ENCODE measurements at regions not wholly inside any gene's neighbourhood (a gene's known extent, or its start where the extent isn't known, plus 50 kb on each side); places are given as distances from the start of the nearest gene placed in this dataset.
A peak's percentile ranks its signal among the peaks of the same experiment; 100 is the strongest.

- DNase-seq (ENCODE audit: low read depth in 2 of 2), result no peak
- Histone ChIP-seq H3K79me2 (ENCODE audit: control insufficient read depth, insufficient read depth, low read length) (no peaks in the 10 kb centered on the region), H4K20me1 (ENCODE audit: control insufficient read depth, extremely low read depth, insufficient read depth, low read length) (no peaks in the 10 kb centered on the region), H2AFZ (ENCODE audit: low read length) (no peak overlapping the region), H3K27ac (ENCODE audit: insufficient read depth, low read length) (no peak overlapping the region), H3K4me2 (ENCODE audit: extremely low read depth, insufficient read depth, low read length) (no peak overlapping the region), H3K9me3 (ENCODE audit: control insufficient read depth, insufficient read depth, low read depth, low read length) (no peaks in the 10 kb centered on the region), H3K36me3 (ENCODE audit: control insufficient read depth, insufficient read depth, low read length) (no peaks in the 10 kb centered on the region), H3K4me1 (ENCODE audit: control insufficient read depth, extremely low read depth, insufficient read depth, low read length) (no peaks in the 10 kb centered on the region), H3K27me3 (ENCODE audit: control insufficient read depth, insufficient read depth, low read length) (no peaks in the 10 kb centered on the region), H3K4me3 (replicated peaks in 1 of 4; ENCODE audit: control extremely low read depth in 1 of 4, insufficient read depth in 1 of 4, low read depth in 3 of 4, low read length in 4 of 4) (no peak overlapping the region), H3K9ac (ENCODE audit: insufficient read depth, low read length) (no peak overlapping the region)
- no peak for TF ChIP-seq CTCF (conservative IDR thresholded peaks at IDR 0.05 in 1 of 2, IDR thresholded peaks at IDR 0.05 in 1 of 2; ENCODE audit: low read depth in 1 of 2, low read length in 2 of 2)
- no peak for TF ChIP-seq EZH2 (IDR thresholded peaks at IDR 0.05; ENCODE audit: low read length, missing control alignments)
Measured at GRCh38 chr13:50334115-50334778, 319.0 kb downstream of the KCNRG start.

DNA sequence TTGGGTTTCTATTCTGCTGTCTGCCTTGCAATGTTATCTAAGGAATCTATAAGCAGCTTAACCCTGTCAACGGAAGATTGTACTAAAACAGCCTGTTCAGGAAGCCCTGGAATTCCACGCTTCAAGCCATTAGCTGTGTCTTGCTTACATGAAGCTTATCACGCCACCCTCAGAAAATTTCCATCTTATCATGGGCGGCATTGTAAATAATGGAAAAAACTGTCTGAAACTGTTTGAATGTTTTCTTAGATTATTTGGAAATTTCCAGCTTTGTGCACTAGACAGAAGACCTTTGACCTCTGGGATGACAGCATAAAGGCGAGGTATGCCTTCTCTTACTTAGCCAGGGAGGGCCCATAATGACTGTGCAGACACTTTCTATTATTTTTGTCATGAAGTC lies 319.7 kb downstream of the KCNRG start:
- Histone ChIP-seq H3K36me3 (ENCODE audit: control insufficient read depth, insufficient read depth, low read length) (no peaks in the 10 kb centered on the region), H2AFZ (ENCODE audit: low read length) (no peak overlapping the region), H3K4me2 (ENCODE audit: extremely low read depth, insufficient read depth, low read length) (no peak overlapping the region), H3K4me1 (ENCODE audit: control insufficient read depth, extremely low read depth, insufficient read depth, low read length) (no peaks in the 10 kb centered on the region), H3K4me3 (replicated peaks in 1 of 4; ENCODE audit: control extremely low read depth in 1 of 4, insufficient read depth in 1 of 4, low read depth in 3 of 4, low read length in 4 of 4) (no peak overlapping the region), H3K27me3 (ENCODE audit: control insufficient read depth, insufficient read depth, low read length) (no peaks in the 10 kb centered on the region), H3K9ac (ENCODE audit: insufficient read depth, low read length) (no peak overlapping the region), H3K79me2 (ENCODE audit: control insufficient read depth, insufficient read depth, low read length) (no peaks in the 10 kb centered on the region), H3K9me3 (ENCODE audit: control insufficient read depth, insufficient read depth, low read depth, low read length) (no peaks in the 10 kb centered on the region), H4K20me1 (ENCODE audit: control insufficient read depth, extremely low read depth, insufficient read depth, low read length) (no peaks in the 10 kb centered on the region), H3K27ac (ENCODE audit: insufficient read depth, low read length) (no peak overlapping the region)
- DNase-seq (ENCODE audit: low read depth in 2 of 2), result peak in 1 of 2 donors; percentile 39
- TF ChIP-seq EZH2 (IDR thresholded peaks at IDR 0.05; ENCODE audit: low read length, missing control alignments), result no peak
- no peak for TF ChIP-seq CTCF (conservative IDR thresholded peaks at IDR 0.05 in 1 of 2, IDR thresholded peaks at IDR 0.05 in 1 of 2; ENCODE audit: low read depth in 1 of 2, low read length in 2 of 2)

DNA sequence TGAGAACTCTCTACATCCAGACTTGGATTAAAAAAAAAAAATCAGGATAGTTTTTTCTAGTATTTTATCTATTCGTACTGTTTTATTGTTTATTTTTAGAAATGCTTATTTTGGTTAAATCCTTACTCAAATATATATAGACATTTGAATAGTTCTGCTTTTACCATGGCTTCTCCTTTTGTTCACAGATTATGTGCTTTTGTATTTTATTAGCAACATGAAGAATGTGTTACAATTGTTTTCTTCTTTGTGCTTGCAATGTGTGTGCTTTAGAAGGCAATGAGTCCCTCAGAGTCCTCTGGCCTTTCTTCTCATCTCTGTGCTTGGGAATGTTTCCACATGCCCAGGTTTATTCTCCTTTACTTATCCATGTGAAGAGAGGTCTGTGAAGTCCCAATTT lies 324.0 kb downstream of the KCNRG start:
- Histone ChIP-seq H3K27ac (ENCODE audit: insufficient read depth, low read length) (no peak overlapping the region), H3K79me2 (ENCODE audit: control insufficient read depth, insufficient read depth, low read length) (no peaks in the 10 kb centered on the region), H3K9ac (ENCODE audit: insufficient read depth, low read length) (no peak overlapping the region), H3K9me3 (ENCODE audit: control insufficient read depth, insufficient read depth, low read depth, low read length) (no peaks in the 10 kb centered on the region), H3K4me1 (ENCODE audit: control insufficient read depth, extremely low read depth, insufficient read depth, low read length) (no peaks in the 10 kb centered on the region), H4K20me1 (ENCODE audit: control insufficient read depth, extremely low read depth, insufficient read depth, low read length) (no peaks in the 10 kb centered on the region), H2AFZ (ENCODE audit: low read length) (no peak overlapping the region), H3K4me3 (replicated peaks in 1 of 4; ENCODE audit: control extremely low read depth in 1 of 4, insufficient read depth in 1 of 4, low read depth in 3 of 4, low read length in 4 of 4) (no peak overlapping the region), H3K36me3 (ENCODE audit: control insufficient read depth, insufficient read depth, low read length) (no peaks in the 10 kb centered on the region), H3K27me3 (ENCODE audit: control insufficient read depth, insufficient read depth, low read length) (no peaks in the 10 kb centered on the region), H3K4me2 (ENCODE audit: extremely low read depth, insufficient read depth, low read length) (no peak overlapping the region)
- DNase-seq (ENCODE audit: low read depth in 2 of 2), result no peak
- TF ChIP-seq CTCF (conservative IDR thresholded peaks at IDR 0.05 in 1 of 2, IDR thresholded peaks at IDR 0.05 in 1 of 2; ENCODE audit: low read depth in 1 of 2, low read length in 2 of 2) (no peak), EZH2 (IDR thresholded peaks at IDR 0.05; ENCODE audit: low read length, missing control alignments) (no peak)

Measured in fibroblast of lung (primary cell).